ENCODE measurements at regions not wholly inside any gene's neighbourhood (a gene's known extent, or its start where the extent isn't known, plus 50 kb on each side); places are given as distances from the start of the nearest gene placed in this dataset.
"Not testable (repeated sequence)": the region's sequence is repeated elsewhere in the genome, so short reads cannot be mapped to it uniquely, and the experiment has no call there.

GRCh38 chr17:72566671-72567484 is 446.1 kb downstream of the SOX9 start:
- no peaks in the 10 kb centered on the region for H3K27me3 ChIP-seq (ENCODE audit: control insufficient read depth in 1 of 2, insufficient read depth in 2 of 2, low read length in 1 of 2)
- 65 to 68% methylated on average over 8 of the region's 8 CpGs for WGBS, 2 donors
- ATAC-seq (ENCODE audit: low FRiP score), result no peak
- H3K4me1 ChIP-seq (ENCODE audit: control insufficient read depth in 1 of 2, insufficient read depth in 2 of 2, low read length in 2 of 2), result no peaks in the 10 kb centered on the region
- no peak overlapping the region for H3K27ac ChIP-seq (ENCODE audit: low read depth in 1 of 2, low read length in 2 of 2)
- no peaks in the 10 kb centered on the region for H3K9me3 ChIP-seq (ENCODE audit: control insufficient read depth, low read length)
- H3K4me3 ChIP-seq (ENCODE audit: low read length in 2 of 2), result no peak overlapping the region
- H3K36me3 ChIP-seq (ENCODE audit: control insufficient read depth in 1 of 2, insufficient read depth in 2 of 2, low read length in 1 of 2), result no peaks in the 10 kb centered on the region
- DNase-seq, result peak in 1 of 2 donors; percentile 53
- intact Hi-C loops (cut with DNase I), result no loop called here

DNA sequence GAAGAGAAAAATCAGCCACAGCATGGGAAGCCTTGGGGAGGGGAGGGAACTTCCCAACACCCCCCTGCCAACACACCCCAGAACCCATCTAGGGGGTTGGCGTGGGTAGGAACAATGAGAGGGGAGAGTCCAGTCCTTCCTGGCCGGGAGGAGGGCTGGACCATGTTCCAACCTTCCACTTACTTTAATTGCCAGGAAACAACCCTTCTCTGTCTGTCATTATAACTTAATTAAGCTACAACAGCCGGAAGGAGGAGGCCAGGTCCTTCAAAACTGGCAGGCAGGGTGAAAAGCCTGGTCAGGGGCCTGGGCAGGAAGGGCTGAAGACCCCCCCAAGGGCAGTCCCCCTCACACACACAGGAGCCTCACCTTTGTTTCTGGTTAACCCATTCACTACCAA is 447.0 kb downstream of the SOX9 start:
- H3K4me1 ChIP-seq (ENCODE audit: control insufficient read depth in 1 of 2, insufficient read depth in 2 of 2, low read length in 2 of 2), result no peaks in the 10 kb centered on the region
- ATAC-seq (ENCODE audit: low FRiP score), result no peak
- H3K9me3 ChIP-seq (ENCODE audit: control insufficient read depth, low read length), result no peaks in the 10 kb centered on the region
- no peak overlapping the region for H3K4me3 ChIP-seq (ENCODE audit: low read length in 2 of 2)
- no peaks in the 10 kb centered on the region for H3K27me3 ChIP-seq (ENCODE audit: control insufficient read depth in 1 of 2, insufficient read depth in 2 of 2, low read length in 1 of 2)
- H3K36me3 ChIP-seq (ENCODE audit: control insufficient read depth in 1 of 2, insufficient read depth in 2 of 2, low read length in 1 of 2), result no peaks in the 10 kb centered on the region
- intact Hi-C loops (cut with DNase I), result no loop called here
- H3K27ac ChIP-seq (ENCODE audit: low read depth in 1 of 2, low read length in 2 of 2), result no peak overlapping the region
- DNase-seq, result no peak
- WGBS, 2 donors, result 57 to 59% methylated on average over 3 of the region's 3 CpGs

- Histone ChIP-seq H3K4me3 (ENCODE audit: low read length in 2 of 2) (no peak overlapping the region), H3K27me3 (ENCODE audit: control insufficient read depth in 1 of 2, insufficient read depth in 2 of 2, low read length in 1 of 2) (no peaks in the 10 kb centered on the region), H3K4me1 (ENCODE audit: control insufficient read depth in 1 of 2, insufficient read depth in 2 of 2, low read length in 2 of 2) (no peaks in the 10 kb centered on the region), H3K27ac (ENCODE audit: low read depth in 1 of 2, low read length in 2 of 2) (no peak overlapping the region), H3K36me3 (ENCODE audit: control insufficient read depth in 1 of 2, insufficient read depth in 2 of 2, low read length in 1 of 2) (no peaks in the 10 kb centered on the region), H3K9me3 (ENCODE audit: control insufficient read depth, low read length) (no peaks in the 10 kb centered on the region)
- DNase-seq (no peak), ATAC-seq (ENCODE audit: low FRiP score) (no peak)
- WGBS, 2 donors, result 24 to 27% methylated on average over 19 of the region's 19 CpGs
- intact Hi-C loops (cut with DNase I), result no loop called here
Observed at GRCh38 chr17:72569148-72569946, 448.5 kb downstream of the SOX9 start.

DNA sequence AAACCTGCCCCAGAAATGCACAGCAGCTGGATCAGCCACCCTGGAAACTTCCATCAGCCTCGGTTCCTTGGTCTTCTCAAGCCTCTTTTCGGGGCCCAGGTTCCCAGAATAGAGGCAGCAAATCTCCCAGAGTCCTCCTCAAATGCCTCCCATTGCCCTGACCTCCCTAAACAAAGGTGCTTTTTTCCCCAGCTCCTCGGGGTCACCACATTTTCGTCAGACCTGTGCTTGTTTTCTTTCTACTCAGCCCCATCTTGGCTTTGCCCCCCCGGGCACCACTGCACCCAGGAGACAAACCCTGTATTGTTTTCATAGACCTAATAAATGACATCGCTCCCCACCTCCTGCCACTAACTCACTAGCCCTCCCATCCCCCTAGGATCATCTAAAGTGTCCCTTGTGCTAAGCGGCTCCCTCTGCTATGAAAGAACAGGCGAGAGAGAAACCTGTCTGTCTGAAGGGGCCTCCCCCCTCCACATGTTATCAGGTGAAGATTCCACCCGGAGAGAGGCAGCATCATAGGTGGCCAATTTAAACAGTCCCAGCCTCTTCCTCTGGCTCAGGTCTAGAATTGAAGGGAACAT is 451.1 kb downstream of the SOX9 start:
- H3K27ac ChIP-seq (ENCODE audit: low read depth in 1 of 2, low read length in 2 of 2), result no peak overlapping the region
- no peaks in the 10 kb centered on the region for H3K4me1 ChIP-seq (ENCODE audit: control insufficient read depth in 1 of 2, insufficient read depth in 2 of 2, low read length in 2 of 2)
- H3K9me3 ChIP-seq (ENCODE audit: control insufficient read depth, low read length), result no peaks in the 10 kb centered on the region
- H3K27me3 ChIP-seq (ENCODE audit: control insufficient read depth in 1 of 2, insufficient read depth in 2 of 2, low read length in 1 of 2), result no peaks in the 10 kb centered on the region
- 49 to 50% methylated on average over 9 of the region's 9 CpGs for WGBS, 2 donors
- H3K36me3 ChIP-seq (ENCODE audit: control insufficient read depth in 1 of 2, insufficient read depth in 2 of 2, low read length in 1 of 2), result no peaks in the 10 kb centered on the region
- H3K4me3 ChIP-seq (ENCODE audit: low read length in 2 of 2), result no peak overlapping the region
- DNase-seq, result no peak
- ATAC-seq (ENCODE audit: low FRiP score), result no peak
- intact Hi-C loops (cut with DNase I), result no loop called here

- Histone ChIP-seq H3K9me3 (ENCODE audit: control insufficient read depth, low read length) (no peaks in the 10 kb centered on the region), H3K36me3 (ENCODE audit: control insufficient read depth in 1 of 2, insufficient read depth in 2 of 2, low read length in 1 of 2) (no peaks in the 10 kb centered on the region), H3K4me3 (ENCODE audit: low read length in 2 of 2) (no peak overlapping the region), H3K27ac (ENCODE audit: low read depth in 1 of 2, low read length in 2 of 2) (no peak overlapping the region), H3K27me3 (ENCODE audit: control insufficient read depth in 1 of 2, insufficient read depth in 2 of 2, low read length in 1 of 2) (no peaks in the 10 kb centered on the region), H3K4me1 (ENCODE audit: control insufficient read depth in 1 of 2, insufficient read depth in 2 of 2, low read length in 2 of 2) (no peaks in the 10 kb centered on the region)
- WGBS, 2 donors, result 54 to 56% methylated on average over 12 of the region's 12 CpGs
- intact Hi-C loops (cut with DNase I), result no loop called here
- no peak for DNase-seq
- no peak for ATAC-seq (ENCODE audit: low FRiP score)
Observed at GRCh38 chr17:72572604-72573491, 452.0 kb downstream of the SOX9 start.

- 90% methylated on average over 5 of the region's 5 CpGs for WGBS, 2 donors
- intact Hi-C loops (cut with DNase I), result not testable (repeated sequence)
Observed at GRCh38 chr17:72573492-72573801, 452.6 kb downstream of the SOX9 start.

DNA sequence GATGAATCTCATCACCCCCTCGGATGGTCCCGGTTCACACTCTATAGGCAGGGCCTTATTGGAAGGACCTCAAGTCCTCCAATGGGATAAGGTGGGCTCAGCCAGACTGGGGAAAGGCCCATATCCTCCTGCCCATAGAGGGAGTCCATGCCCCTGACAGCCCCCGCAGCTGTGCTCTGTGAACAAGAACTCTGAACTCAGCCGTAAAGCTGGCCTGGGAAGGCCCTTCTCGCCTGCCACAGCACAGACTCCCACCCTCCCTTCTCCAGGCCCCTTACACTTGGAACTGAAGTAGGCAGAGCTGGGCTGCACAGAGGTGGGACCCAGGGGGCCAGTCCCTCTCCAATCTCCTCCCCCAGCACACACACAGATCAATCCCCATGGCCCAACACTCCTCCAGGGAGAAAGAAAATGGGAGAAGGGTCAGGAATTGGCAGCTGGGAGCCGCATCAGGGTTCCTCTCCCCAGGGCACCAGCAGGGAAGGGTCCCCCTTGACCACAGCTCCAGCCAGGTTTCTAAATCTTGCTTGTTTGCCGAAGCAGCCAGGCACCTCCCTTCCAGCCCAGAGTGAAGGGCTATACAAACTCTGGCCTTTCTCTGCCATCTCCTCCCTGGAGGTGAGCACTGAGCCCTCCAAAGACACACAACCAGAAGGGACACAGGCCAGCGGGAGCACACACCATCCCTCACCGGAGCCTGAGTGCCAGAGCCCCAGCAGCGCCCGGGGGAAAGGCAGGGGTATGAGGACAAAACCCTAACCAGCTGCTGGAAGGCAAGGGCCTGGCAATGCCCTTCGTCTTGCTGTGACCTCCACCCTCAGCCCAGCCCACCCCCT is 454.1 kb downstream of the SOX9 start:
- Histone ChIP-seq H3K27ac (ENCODE audit: low read depth in 1 of 2, low read length in 2 of 2) (no peak overlapping the region), H3K36me3 (ENCODE audit: control insufficient read depth in 1 of 2, insufficient read depth in 2 of 2, low read length in 1 of 2) (no peaks in the 10 kb centered on the region), H3K4me3 (ENCODE audit: low read length in 2 of 2) (no peak overlapping the region), H3K9me3 (ENCODE audit: control insufficient read depth, low read length) (no peaks in the 10 kb centered on the region), H3K4me1 (ENCODE audit: control insufficient read depth in 1 of 2, insufficient read depth in 2 of 2, low read length in 2 of 2) (no peaks in the 10 kb centered on the region), H3K27me3 (ENCODE audit: control insufficient read depth in 1 of 2, insufficient read depth in 2 of 2, low read length in 1 of 2) (no peaks in the 10 kb centered on the region)
- no peak for DNase-seq
- WGBS, 2 donors, result 71 to 78% methylated on average over 12 of the region's 12 CpGs
- intact Hi-C loops (cut with DNase I), result no loop called here
- ATAC-seq (ENCODE audit: low FRiP score), result no peak

More at GRCh38 chr17:72573492-72573801, 452.6 kb downstream of the SOX9 start:
- not testable (repeated sequence) for H3K4me1 ChIP-seq (ENCODE audit: control insufficient read depth in 1 of 2, insufficient read depth in 2 of 2, low read length in 2 of 2); H3K9me3 ChIP-seq (ENCODE audit: control insufficient read depth, low read length); H3K27ac ChIP-seq (ENCODE audit: low read depth in 1 of 2, low read length in 2 of 2); ATAC-seq (ENCODE audit: low FRiP score); H3K36me3 ChIP-seq (ENCODE audit: control insufficient read depth in 1 of 2, insufficient read depth in 2 of 2, low read length in 1 of 2); H3K27me3 ChIP-seq (ENCODE audit: control insufficient read depth in 1 of 2, insufficient read depth in 2 of 2, low read length in 1 of 2); H3K4me3 ChIP-seq (ENCODE audit: low read length in 2 of 2); DNase-seq
